Neural progenitor cell (in vitro differentiated cells): ENCODE measurements at regions not wholly inside any gene's neighbourhood (a gene's known extent, or its start where the extent isn't known, plus 50 kb on each side); places are given as distances from the start of the nearest gene placed in this dataset.

Experiments
- DNase-seq: peaks from one replicate; pipeline ENCODE4 v3.0.0-alpha.2; 2016; ENCODE audit warnings: low spot score
- H2AFZ ChIP-seq: fragments of 200-600 bp; sonication (generic); replicated peaks from 2 replicates; pipeline ENCODE4 v1.6.1; 2016; ENCODE audit warnings: antibody characterized with exemption
- H3F3A ChIP-seq: fragments of 200-600 bp; sonication (generic); 2 replicates; pipeline ENCODE4 v1.6.1; 2016; ENCODE audit warnings: antibody characterized with exemption, low read depth
- H3K27ac ChIP-seq: fragments of 200-600 bp; sonication (generic); 2 replicates; pipeline ENCODE4 v1.5.1; 2016; ENCODE audit warnings: mild to moderate bottlenecking
- H3K27me3 ChIP-seq: fragments of 200-600 bp; sonication (generic); 2 replicates; pipeline ENCODE4 v1.6.1; 2016; ENCODE audit warnings: mild to moderate bottlenecking, moderate library complexity
- H3K36me3 ChIP-seq: fragments of 200-600 bp; sonication (generic); 2 replicates; pipeline ENCODE4 v1.5.1; 2016
- H3K4me1 ChIP-seq: fragments of 200-600 bp; sonication (generic); 2 replicates; pipeline ENCODE4 v1.6.1; 2016; ENCODE audit warnings: mixed run types
- H3K4me2 ChIP-seq: fragments of 200-600 bp; sonication (generic); 2 replicates; pipeline ENCODE4 v1.6.1; 2016
- H3K4me3 ChIP-seq: fragments of 200-600 bp; sonication (generic); 2 replicates; pipeline ENCODE4 v1.5.1; 2016
- H3K79me2 ChIP-seq: fragments of 200-600 bp; sonication (generic); 2 replicates; pipeline ENCODE4 v1.6.1; 2016; ENCODE audit warnings: low read depth
- H3K9ac ChIP-seq: fragments of 200-600 bp; sonication (generic); 2 replicates; pipeline ENCODE4 v1.6.1; 2016
- H3K9me3 ChIP-seq: fragments of 200-600 bp; sonication (generic); 2 replicates; pipeline ENCODE4 v1.5.1; 2016; ENCODE audit warnings: low read depth
- H4K20me1 ChIP-seq: fragments of 200-600 bp; sonication (generic); 2 replicates; pipeline ENCODE4 v1.6.1; 2016; ENCODE audit warnings: low read depth
- H3K27ac Mint-ChIP-seq: 3 replicates; pipeline ENCODE4 v1.8.0; 2021; ENCODE audit warnings: mixed read lengths
- H3K27me3 Mint-ChIP-seq: 2 replicates; pipeline ENCODE4 v1.8.0; 2022; ENCODE audit warnings: low read depth, mild to moderate bottlenecking, inconsistent platforms, moderate library complexity, mixed read lengths; ENCODE audit not compliant: insufficient read depth
- H3K36me3 Mint-ChIP-seq: 3 replicates; pipeline ENCODE4 v1.8.0; 2021; ENCODE audit warnings: mixed read lengths
- H3K4me1 Mint-ChIP-seq: 3 replicates; pipeline ENCODE4 v1.8.0; 2021; ENCODE audit warnings: mixed read lengths
- H3K4me3 Mint-ChIP-seq: 3 replicates; pipeline ENCODE4 v1.8.0; 2021; ENCODE audit warnings: mild to moderate bottlenecking, moderate library complexity, mixed read lengths
- H3K9me3 Mint-ChIP-seq: 3 replicates; pipeline ENCODE4 v1.8.0; 2020; ENCODE audit warnings: mixed read lengths
- EZH2 ChIP-seq: fragments of 200-600 bp; sonication (generic); IDR thresholded peaks from 2 replicates; pipeline ENCODE4 v1.6.1; 2017; ENCODE audit warnings: antibody characterized with exemption, mild to moderate bottlenecking, moderate library complexity
- EZH2phosphoT487 ChIP-seq: fragments of 200-600 bp; sonication (generic); IDR thresholded peaks from 2 replicates; pipeline ENCODE4 v1.6.1; 2017; ENCODE audit warnings: antibody characterized with exemption
- TF ChIP-seq, protein P1 (sequence below): fragments of 200-600 bp; sonication (generic); IDR thresholded peaks from 2 replicates; pipeline ENCODE4 v1.5.1; 2017; ENCODE audit warnings: antibody characterized with exemption, mild to moderate bottlenecking

DNA sequence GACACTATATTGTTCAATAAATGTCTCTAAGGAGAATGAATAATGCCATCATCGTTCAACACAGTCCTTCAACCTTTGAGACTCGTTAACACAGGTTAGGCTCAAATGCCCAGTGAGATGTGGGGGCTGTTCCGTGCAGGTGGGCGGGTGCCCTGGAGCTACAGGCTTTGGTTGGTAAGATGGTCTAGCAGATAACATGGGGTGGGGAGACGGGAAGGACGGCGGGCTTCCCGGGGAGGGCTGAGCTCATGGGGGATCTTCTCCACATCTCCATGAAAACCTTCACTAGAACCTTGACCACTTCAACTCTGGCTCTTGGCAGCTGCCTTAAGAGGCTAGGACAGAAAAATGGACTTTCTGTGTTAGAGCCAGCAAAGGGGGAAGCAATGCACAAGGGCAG is 134.1 kb upstream of the TCERG1L start:
- Mint-ChIP-seq H3K4me3 (no peak overlapping the region), H3K36me3 (no peaks in the 10 kb centered on the region), H3K27ac (no peak overlapping the region), H3K9me3 (no peaks in the 10 kb centered on the region), H3K27me3 (peaks cover 11% of the 10 kb centered on the region), H3K4me1 (no peaks in the 10 kb centered on the region)
- Histone ChIP-seq H3K79me2 (no peaks in the 10 kb centered on the region), H3F3A (no peaks in the 10 kb centered on the region), H3K4me3 (no peak overlapping the region), H3K4me1 (no peaks in the 10 kb centered on the region), H3K4me2 (no peak overlapping the region), H3K9me3 (no peaks in the 10 kb centered on the region), H3K36me3 (no peaks in the 10 kb centered on the region), H3K27me3 (no peaks in the 10 kb centered on the region), H4K20me1 (no peaks in the 10 kb centered on the region), H3K27ac (no peak overlapping the region), H2AFZ (no peak overlapping the region), H3K9ac (no peak overlapping the region)
- TF ChIP-seq, protein P1, sequence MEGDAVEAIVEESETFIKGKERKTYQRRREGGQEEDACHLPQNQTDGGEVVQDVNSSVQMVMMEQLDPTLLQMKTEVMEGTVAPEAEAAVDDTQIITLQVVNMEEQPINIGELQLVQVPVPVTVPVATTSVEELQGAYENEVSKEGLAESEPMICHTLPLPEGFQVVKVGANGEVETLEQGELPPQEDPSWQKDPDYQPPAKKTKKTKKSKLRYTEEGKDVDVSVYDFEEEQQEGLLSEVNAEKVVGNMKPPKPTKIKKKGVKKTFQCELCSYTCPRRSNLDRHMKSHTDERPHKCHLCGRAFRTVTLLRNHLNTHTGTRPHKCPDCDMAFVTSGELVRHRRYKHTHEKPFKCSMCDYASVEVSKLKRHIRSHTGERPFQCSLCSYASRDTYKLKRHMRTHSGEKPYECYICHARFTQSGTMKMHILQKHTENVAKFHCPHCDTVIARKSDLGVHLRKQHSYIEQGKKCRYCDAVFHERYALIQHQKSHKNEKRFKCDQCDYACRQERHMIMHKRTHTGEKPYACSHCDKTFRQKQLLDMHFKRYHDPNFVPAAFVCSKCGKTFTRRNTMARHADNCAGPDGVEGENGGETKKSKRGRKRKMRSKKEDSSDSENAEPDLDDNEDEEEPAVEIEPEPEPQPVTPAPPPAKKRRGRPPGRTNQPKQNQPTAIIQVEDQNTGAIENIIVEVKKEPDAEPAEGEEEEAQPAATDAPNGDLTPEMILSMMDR: no peak
- no peak for TF ChIP-seq EZH2
- no peak for TF ChIP-seq EZH2phosphoT487
- no peak for DNase-seq

DNA sequence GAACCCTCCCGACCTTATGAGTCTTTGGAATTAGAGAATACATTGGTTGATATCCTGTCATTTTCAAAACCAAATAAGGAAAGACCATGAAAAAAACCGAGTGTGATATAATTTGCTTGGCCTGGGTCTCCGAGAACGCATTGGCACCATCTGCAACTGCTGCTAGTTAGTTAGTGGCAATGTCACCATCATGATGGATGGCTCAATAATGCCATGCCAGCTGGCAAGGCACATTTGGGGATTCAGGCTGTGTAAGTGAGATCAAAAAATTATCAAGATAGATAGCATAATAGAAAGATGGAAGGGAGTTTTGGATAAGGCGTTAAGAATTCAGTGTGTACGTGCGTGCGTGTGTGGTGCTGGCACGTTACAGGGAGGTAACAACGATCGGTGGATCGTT is 134.7 kb upstream of the TCERG1L start:
- H3K9me3 Mint-ChIP-seq: no peaks in the 10 kb centered on the region
- no peaks in the 10 kb centered on the region for H3K36me3 ChIP-seq
- H2AFZ ChIP-seq: no peak overlapping the region
- no peaks in the 10 kb centered on the region for H3K4me1 ChIP-seq
- H3F3A ChIP-seq: no peaks in the 10 kb centered on the region
- H3K4me1 Mint-ChIP-seq: no peaks in the 10 kb centered on the region
- no peak overlapping the region for H3K27ac Mint-ChIP-seq
- H3K9ac ChIP-seq: no peak overlapping the region
- H3K36me3 Mint-ChIP-seq: no peaks in the 10 kb centered on the region
- no peaks in the 10 kb centered on the region for H3K9me3 ChIP-seq
- H3K79me2 ChIP-seq: no peaks in the 10 kb centered on the region
- no peaks in the 10 kb centered on the region for H3K27me3 ChIP-seq
- no peak overlapping the region for H3K4me2 ChIP-seq
- peaks cover 11% of the 10 kb centered on the region for H3K27me3 Mint-ChIP-seq
- no peak overlapping the region for H3K4me3 ChIP-seq
- H3K27ac ChIP-seq: no peak overlapping the region
- no peak overlapping the region for H3K4me3 Mint-ChIP-seq
- H4K20me1 ChIP-seq: no peaks in the 10 kb centered on the region
- TF ChIP-seq EZH2phosphoT487 (no peak), EZH2 (no peak)
- TF ChIP-seq, protein P1: no peak
- DNase-seq: no peak

GRCh38 chr10:131448171-131448570 is 136.7 kb upstream of the TCERG1L start:
- H3K4me3 ChIP-seq: no peak overlapping the region
- Mint-ChIP-seq H3K27ac (no peak overlapping the region), H3K36me3 (no peaks in the 10 kb centered on the region)

More at GRCh38 chr10:131448171-131448570, 136.7 kb upstream of the TCERG1L start:
- peaks cover 10% of the 10 kb centered on the region for H3K4me1 Mint-ChIP-seq
- H3K9ac ChIP-seq: no peak overlapping the region
- H3K4me3 Mint-ChIP-seq: no peak overlapping the region
- no peaks in the 10 kb centered on the region for H3K9me3 ChIP-seq
- H3K4me1 ChIP-seq: peaks cover 4% of the 10 kb centered on the region
- no peak for TF ChIP-seq EZH2phosphoT487
- no peak for TF ChIP-seq EZH2
- TF ChIP-seq, protein P1: no peak
- H3K27me3 Mint-ChIP-seq: peaks cover 7% of the 10 kb centered on the region
- no peaks in the 10 kb centered on the region for H3K79me2 ChIP-seq
- H4K20me1 ChIP-seq: no peaks in the 10 kb centered on the region
- no peak overlapping the region for H3K4me2 ChIP-seq
- H3K9me3 Mint-ChIP-seq: no peaks in the 10 kb centered on the region
- no peak overlapping the region for H2AFZ ChIP-seq
- peaks cover 12% of the 10 kb centered on the region for H3K27me3 ChIP-seq
- H3F3A ChIP-seq: no peaks in the 10 kb centered on the region
- H3K36me3 ChIP-seq: no peaks in the 10 kb centered on the region
- no peak overlapping the region for H3K27ac ChIP-seq
- no peak for DNase-seq
